Tibial artery (tissue), 4 donors: ENCODE measurements at regions not wholly inside any gene's neighbourhood (a gene's known extent, or its start where the extent isn't known, plus 50 kb on each side); places are given as distances from the start of the nearest gene placed in this dataset.

Source experiments
- DNase-seq, 2 donors: peaks; one replicate each; pipeline ENCODE4 v3.0.0-alpha.2; 2019
- H3K27ac ChIP-seq, 2 donors: fragments of 200-600 bp; sonication (generic) in 1 of 2; 1 replicate in 1 of 2; 2 replicates in 1 of 2; pipeline ENCODE4 v1.5.1; 2018 to 2019; ENCODE audit warnings: mild to moderate bottlenecking in 1 of 2
- H3K27me3 ChIP-seq, 2 donors: fragments of 200-600 bp; sonication (generic) in 1 of 2; one replicate each; pipeline versions ENCODE4 v1.5.1 to v1.6.0; 2016 to 2019
- H3K36me3 ChIP-seq, 3 donors: fragments of 200-600 bp; sonication (generic) in 2 of 3; one replicate each; pipeline ENCODE4 v1.5.1; 2016 to 2019; ENCODE audit warnings: mild to moderate bottlenecking in 2 of 3
- H3K4me1 ChIP-seq, 4 donors: fragments of 200-600 bp; sonication (generic) in 2 of 4; 1 replicate in 3 of 4; 2 replicates in 1 of 4; pipeline ENCODE4 v1.5.1; 2016 to 2019
- H3K4me3 ChIP-seq, 2 donors: fragments of 200-600 bp; sonication (generic) in 1 of 2; 1 replicate in 1 of 2; 2 replicates in 1 of 2; pipeline ENCODE4 v1.5.1; 2018 to 2019; ENCODE audit warnings: mild to moderate bottlenecking in 2 of 2
- H3K9me3 ChIP-seq, 3 donors: fragments of 200-600 bp; sonication (generic) in 1 of 3; one replicate each; pipeline ENCODE4 v1.5.1; 2016 to 2019
- CTCF ChIP-seq, 2 experiments: fragments of 200-600 bp in 1 of 2; fragments of 450-650 bp in 1 of 2; IDR thresholded peaks; one replicate each; pipeline ENCODE4 v1.5.1; 2017 to 2019; ENCODE audit warnings: antibody characterized with exemption in 2 of 2, mild to moderate bottlenecking in 1 of 2, moderate library complexity in 1 of 2
- intact Hi-C: fragments of 100-400 bp; cut with DNase I; formaldehyde crosslinking; loops from one replicate; pipeline ENCODE4 v1.15.0; 2023; ENCODE audit warnings: low total_unique reads

GRCh38 chr3:153897025-153897723 lies 224.0 kb upstream of the ARHGEF26 start:
- Histone ChIP-seq H3K4me1 (no peaks in the 10 kb centered on the region), H3K9me3 (no peaks in the 10 kb centered on the region), H3K36me3 (no peaks in the 10 kb centered on the region), H3K27me3 (no peaks in the 10 kb centered on the region), H3K27ac (no peak overlapping the region), H3K4me3 (no peak overlapping the region)
- DNase-seq, result no peak
- no peak for TF ChIP-seq CTCF (IDR thresholded peaks at IDR 0.05)
- intact Hi-C loops, result no loop called here

DNA sequence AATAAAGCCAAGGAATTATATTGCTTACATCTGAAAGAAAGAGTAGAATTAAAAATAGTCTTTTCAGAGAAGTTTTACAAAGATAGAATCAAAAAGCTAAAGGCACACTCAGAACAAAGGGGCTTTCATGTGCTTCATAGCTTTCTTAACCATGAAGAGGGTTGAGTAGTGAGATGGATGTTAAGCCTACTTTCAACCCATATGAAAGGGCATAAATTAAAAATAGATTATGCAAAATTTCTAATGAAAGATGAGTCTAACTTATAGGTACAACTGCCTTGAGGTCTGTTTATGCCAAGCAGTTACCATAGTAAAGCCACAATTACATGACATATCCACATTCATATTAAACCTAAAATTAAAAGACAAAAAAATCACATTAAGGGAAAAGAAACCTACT lies 223.3 kb upstream of the ARHGEF26 start:
- no peaks in the 10 kb centered on the region for H3K9me3 ChIP-seq
- no peaks in the 10 kb centered on the region for H3K36me3 ChIP-seq
- H3K27me3 ChIP-seq, result no peaks in the 10 kb centered on the region
- TF ChIP-seq CTCF (IDR thresholded peaks at IDR 0.05), result no peak
- H3K27ac ChIP-seq, result no peak overlapping the region
- no peak for DNase-seq
- H3K4me1 ChIP-seq, result no peaks in the 10 kb centered on the region
- intact Hi-C loops, result no loop called here
- H3K4me3 ChIP-seq, result no peak overlapping the region

GRCh38 chr3:153901152-153901551 lies 220.0 kb upstream of the ARHGEF26 start:
- Histone ChIP-seq H3K36me3 (no peaks in the 10 kb centered on the region), H3K4me3 (no peak overlapping the region), H3K4me1 (no peaks in the 10 kb centered on the region), H3K9me3 (no peaks in the 10 kb centered on the region), H3K27me3 (no peaks in the 10 kb centered on the region), H3K27ac (no peak overlapping the region)
- no peak for DNase-seq
- intact Hi-C loops, result no loop called here
- no peak for TF ChIP-seq CTCF (IDR thresholded peaks at IDR 0.05)

DNA sequence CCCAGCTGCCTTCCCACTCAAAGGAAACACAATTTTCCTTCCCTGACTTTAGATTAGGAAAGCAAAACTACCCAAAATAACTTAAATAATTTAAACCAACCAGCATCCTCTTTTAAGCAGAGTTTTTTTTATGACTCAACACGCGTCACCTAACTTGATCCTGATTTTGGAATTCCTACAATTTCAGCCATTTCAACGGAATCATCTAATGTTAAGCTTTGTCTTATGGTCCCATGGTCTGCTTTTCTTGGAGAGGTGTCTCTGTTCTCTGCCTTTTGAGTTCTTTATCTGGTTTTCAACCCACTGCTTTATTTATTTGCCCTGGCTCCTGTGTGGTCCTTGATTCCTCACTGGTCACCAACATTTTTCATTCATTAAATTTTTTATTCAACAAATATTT lies 219.2 kb upstream of the ARHGEF26 start:
- H3K4me3 ChIP-seq, result no peak overlapping the region
- intact Hi-C loops, result no loop called here
- no peak for TF ChIP-seq CTCF (IDR thresholded peaks at IDR 0.05)

GRCh38 chr3:153903430-153903829 lies 217.8 kb upstream of the ARHGEF26 start:
- Histone ChIP-seq H3K4me3 (no peak overlapping the region), H3K36me3 (no peaks in the 10 kb centered on the region), H3K4me1 (no peaks in the 10 kb centered on the region), H3K27me3 (no peaks in the 10 kb centered on the region), H3K27ac (no peak overlapping the region), H3K9me3 (no peaks in the 10 kb centered on the region)
- intact Hi-C loops, result no loop called here
- no peak for DNase-seq
- TF ChIP-seq CTCF (IDR thresholded peaks at IDR 0.05), result no peak

More for the DNA sequence above, 219.2 kb upstream of the ARHGEF26 start:
- no peak for DNase-seq
- H3K9me3 ChIP-seq, result no peaks in the 10 kb centered on the region
- no peaks in the 10 kb centered on the region for H3K36me3 ChIP-seq
- H3K27ac ChIP-seq, result no peak overlapping the region
- no peaks in the 10 kb centered on the region for H3K27me3 ChIP-seq
- H3K4me1 ChIP-seq, result no peaks in the 10 kb centered on the region

DNA sequence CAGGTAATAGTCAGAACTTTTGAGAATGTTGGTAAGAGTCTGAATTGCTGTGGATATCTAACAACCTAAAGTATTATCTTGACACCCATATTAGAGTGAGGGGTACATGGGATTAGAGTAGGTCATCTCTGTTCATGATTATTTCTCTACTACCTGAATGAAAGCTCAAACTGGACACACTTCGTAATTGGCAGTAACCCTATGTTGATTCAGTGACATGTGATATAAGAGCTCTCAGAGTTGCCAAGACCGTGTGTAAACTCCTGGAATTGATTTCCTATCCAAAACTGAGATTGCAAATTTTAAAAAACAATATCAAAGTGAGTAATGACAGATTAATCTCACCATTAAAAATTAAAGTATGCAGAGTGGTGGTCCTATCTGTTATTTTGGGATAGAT lies 214.8 kb upstream of the ARHGEF26 start:
- H3K27me3 ChIP-seq, result no peaks in the 10 kb centered on the region
- no peaks in the 10 kb centered on the region for H3K9me3 ChIP-seq
- no peak for TF ChIP-seq CTCF (IDR thresholded peaks at IDR 0.05)
- H3K36me3 ChIP-seq, result no peaks in the 10 kb centered on the region
- H3K4me3 ChIP-seq, result no peak overlapping the region
- H3K27ac ChIP-seq, result no peak overlapping the region
- intact Hi-C loops, result no loop called here
- DNase-seq, result no peak
- H3K4me1 ChIP-seq, result no peaks in the 10 kb centered on the region
